ENCODE measurements at regions not wholly inside any gene's neighbourhood (a gene's known extent, or its start where the extent isn't known, plus 50 kb on each side); places are given as distances from the start of the nearest gene placed in this dataset.

- Histone ChIP-seq H3K18ac (ENCODE audit: low read length) (no peak overlapping the region), H4K8ac (ENCODE audit: low read depth, low read length) (no peak overlapping the region), H2BK5ac (ENCODE audit: low read length) (no peak overlapping the region), H3K9ac (ENCODE audit: low read depth, low read length, poor library complexity) (no peak overlapping the region), H3K14ac (ENCODE audit: low read length) (no peak overlapping the region), H2AFZ (ENCODE audit: low read length) (no peak overlapping the region), H2AK5ac (ENCODE audit: low read depth, low read length) (no peak overlapping the region), H3K4me1 (ENCODE audit: control insufficient read depth in 2 of 2, insufficient read depth in 1 of 2, low read depth in 1 of 2, low read length in 2 of 2) (peaks cover 0 to 7% of the 10 kb centered on the region in 2 donors), H4K91ac (ENCODE audit: low read depth, low read length, poor library complexity) (no peak overlapping the region), H3K9me3 (replicated peaks in 1 of 2; ENCODE audit: control insufficient read depth in 2 of 2, insufficient read depth in 1 of 2, low read depth in 1 of 2, low read length in 2 of 2) (no peaks in the 10 kb centered on the region), H2BK120ac (ENCODE audit: low read depth, low read length) (no peak overlapping the region), H2BK12ac (ENCODE audit: low read length) (no peak overlapping the region), H3K27ac (replicated peaks; ENCODE audit: low read length) (no peak overlapping the region), H3K23ac (ENCODE audit: low read depth, low read length, poor library complexity) (no peak overlapping the region), H3K4me2 (ENCODE audit: insufficient read depth, low read length, poor library complexity, severe bottlenecking) (no peak overlapping the region), H3K4ac (ENCODE audit: low read length) (no peak overlapping the region), H3K27me3 (ENCODE audit: control insufficient read depth in 3 of 3, insufficient read depth in 3 of 3, low read depth in 1 of 3, low read length in 3 of 3) (peaks cover 0 to 4% (median 0%) of the 10 kb centered on the region in 3 experiments), H3K4me3 (ENCODE audit: low read length in 2 of 2) (no peak overlapping the region), H2BK15ac (ENCODE audit: low read length) (no peak overlapping the region), H3K36me3 (replicated peaks in 1 of 2; ENCODE audit: control insufficient read depth in 2 of 2, insufficient read depth in 2 of 2, low read length in 2 of 2) (no peaks in the 10 kb centered on the region), H3K79me1 (ENCODE audit: low read depth, low read length) (no peaks in the 10 kb centered on the region)
- no CpG with 5 or more reads among the region's 5 CpGs for WGBS, 2 donors (ENCODE audit: extremely low coverage in 2 of 2, insufficient read length in 2 of 2, insufficient replicate concordance in 1 of 2)
- DNase-seq (ENCODE audit: low spot score), result no peak
Observed at GRCh38 chr14:97640031-97640430, 842.8 kb downstream of the VRK1 start.

DNA sequence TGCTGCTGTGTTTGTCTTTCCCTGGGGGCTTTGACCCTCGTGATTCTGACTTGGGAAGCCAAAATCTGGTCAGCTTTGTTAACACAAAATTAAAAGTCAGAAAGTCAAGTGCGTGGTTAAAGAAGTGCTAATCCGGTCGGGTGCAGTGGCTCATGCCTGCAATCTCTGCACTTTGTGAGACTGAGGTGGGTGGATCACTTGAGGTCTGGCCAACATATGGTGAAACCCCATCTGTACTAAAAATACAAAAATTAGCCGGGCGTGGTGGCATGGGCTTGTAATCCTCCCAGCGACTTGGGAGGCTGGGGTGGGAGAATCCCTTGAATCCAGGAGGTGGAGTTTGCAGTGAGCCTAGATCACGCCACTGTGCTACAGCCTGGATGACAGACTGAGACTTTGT lies 844.6 kb downstream of the VRK1 start:
- Histone ChIP-seq H2BK5ac (ENCODE audit: low read length) (no peak overlapping the region), H4K91ac (ENCODE audit: low read depth, low read length, poor library complexity) (no peak overlapping the region), H3K4ac (ENCODE audit: low read length) (no peak overlapping the region), H2AFZ (ENCODE audit: low read length) (no peak overlapping the region), H3K27me3 (ENCODE audit: control insufficient read depth in 3 of 3, insufficient read depth in 3 of 3, low read depth in 1 of 3, low read length in 3 of 3) (no peaks in the 10 kb centered on the region), H2AK5ac (ENCODE audit: low read depth, low read length) (no peak overlapping the region), H3K9ac (ENCODE audit: low read depth, low read length, poor library complexity) (no peak overlapping the region), H3K4me1 (ENCODE audit: control insufficient read depth in 2 of 2, insufficient read depth in 1 of 2, low read depth in 1 of 2, low read length in 2 of 2) (peaks cover 0 to 8% of the 10 kb centered on the region in 2 donors), H3K9me3 (replicated peaks in 1 of 2; ENCODE audit: control insufficient read depth in 2 of 2, insufficient read depth in 1 of 2, low read depth in 1 of 2, low read length in 2 of 2) (no peaks in the 10 kb centered on the region), H3K4me2 (ENCODE audit: insufficient read depth, low read length, poor library complexity, severe bottlenecking) (no peak overlapping the region), H3K27ac (replicated peaks; ENCODE audit: low read length) (no peak overlapping the region), H2BK15ac (ENCODE audit: low read length) (no peak overlapping the region), H3K18ac (ENCODE audit: low read length) (no peak overlapping the region), H3K4me3 (ENCODE audit: low read length in 2 of 2) (no peak overlapping the region), H3K79me1 (ENCODE audit: low read depth, low read length) (no peaks in the 10 kb centered on the region), H4K8ac (ENCODE audit: low read depth, low read length) (no peak overlapping the region), H2BK12ac (ENCODE audit: low read length) (no peak overlapping the region), H3K36me3 (replicated peaks in 1 of 2; ENCODE audit: control insufficient read depth in 2 of 2, insufficient read depth in 2 of 2, low read length in 2 of 2) (no peaks in the 10 kb centered on the region), H2BK120ac (ENCODE audit: low read depth, low read length) (no peak overlapping the region), H3K23ac (ENCODE audit: low read depth, low read length, poor library complexity) (no peak overlapping the region), H3K14ac (ENCODE audit: low read length) (no peak overlapping the region)
- DNase-seq (ENCODE audit: low spot score), result no peak
- no CpG with 5 or more reads among the region's 8 CpGs for WGBS, 2 donors (ENCODE audit: extremely low coverage in 2 of 2, insufficient read length in 2 of 2, insufficient replicate concordance in 1 of 2)

- Histone ChIP-seq H3K4me2 (ENCODE audit: insufficient read depth, low read length, poor library complexity, severe bottlenecking) (no peak overlapping the region), H3K27ac (replicated peaks; ENCODE audit: low read length) (no peak overlapping the region), H2BK12ac (ENCODE audit: low read length) (no peak overlapping the region), H2BK120ac (ENCODE audit: low read depth, low read length) (no peak overlapping the region), H3K4ac (ENCODE audit: low read length) (no peak overlapping the region), H2AFZ (ENCODE audit: low read length) (no peak overlapping the region), H3K9ac (ENCODE audit: low read depth, low read length, poor library complexity) (no peak overlapping the region), H3K4me3 (ENCODE audit: low read length in 2 of 2) (no peak overlapping the region), H3K4me1 (ENCODE audit: control insufficient read depth in 2 of 2, insufficient read depth in 1 of 2, low read depth in 1 of 2, low read length in 2 of 2) (peaks cover 0 to 6% of the 10 kb centered on the region in 2 donors), H3K14ac (ENCODE audit: low read length) (no peak overlapping the region), H4K8ac (ENCODE audit: low read depth, low read length) (no peak overlapping the region), H3K23ac (ENCODE audit: low read depth, low read length, poor library complexity) (no peak overlapping the region), H3K27me3 (ENCODE audit: control insufficient read depth in 3 of 3, insufficient read depth in 3 of 3, low read depth in 1 of 3, low read length in 3 of 3) (no peaks in the 10 kb centered on the region), H3K18ac (ENCODE audit: low read length) (no peak overlapping the region), H3K79me1 (ENCODE audit: low read depth, low read length) (no peaks in the 10 kb centered on the region), H2BK5ac (ENCODE audit: low read length) (no peak overlapping the region), H3K9me3 (replicated peaks in 1 of 2; ENCODE audit: control insufficient read depth in 2 of 2, insufficient read depth in 1 of 2, low read depth in 1 of 2, low read length in 2 of 2) (no peaks in the 10 kb centered on the region), H2AK5ac (ENCODE audit: low read depth, low read length) (no peak overlapping the region), H2BK15ac (ENCODE audit: low read length) (no peak overlapping the region), H4K91ac (ENCODE audit: low read depth, low read length, poor library complexity) (no peak overlapping the region), H3K36me3 (replicated peaks in 1 of 2; ENCODE audit: control insufficient read depth in 2 of 2, insufficient read depth in 2 of 2, low read length in 2 of 2) (no peaks in the 10 kb centered on the region)
- no peak for DNase-seq (ENCODE audit: low spot score)
- WGBS, 2 donors (ENCODE audit: extremely low coverage in 2 of 2, insufficient read length in 2 of 2, insufficient replicate concordance in 1 of 2), result no CpG with 5 or more reads among the region's 3 CpGs
Observed at GRCh38 chr14:97642631-97643030, 845.4 kb downstream of the VRK1 start.

GRCh38 chr14:97644365-97644764 lies 847.2 kb downstream of the VRK1 start:
- H2AFZ ChIP-seq (ENCODE audit: low read length), result no peak overlapping the region
- peaks cover 0 to 4% of the 10 kb centered on the region in 2 donors for H3K4me1 ChIP-seq (ENCODE audit: control insufficient read depth in 2 of 2, insufficient read depth in 1 of 2, low read depth in 1 of 2, low read length in 2 of 2)
- H3K27ac ChIP-seq (replicated peaks; ENCODE audit: low read length), result no peak overlapping the region
- H3K4me2 ChIP-seq (ENCODE audit: insufficient read depth, low read length, poor library complexity, severe bottlenecking), result no peak overlapping the region
- H3K79me1 ChIP-seq (ENCODE audit: low read depth, low read length), result no peaks in the 10 kb centered on the region
- H3K4me3 ChIP-seq (ENCODE audit: low read length in 2 of 2), result no peak overlapping the region
- H2AK5ac ChIP-seq (ENCODE audit: low read depth, low read length), result no peak overlapping the region
- H2BK12ac ChIP-seq (ENCODE audit: low read length), result no peak overlapping the region
- no peak overlapping the region for H3K4ac ChIP-seq (ENCODE audit: low read length)
- no peaks in the 10 kb centered on the region for H3K36me3 ChIP-seq (replicated peaks in 1 of 2; ENCODE audit: control insufficient read depth in 2 of 2, insufficient read depth in 2 of 2, low read length in 2 of 2)
- no peaks in the 10 kb centered on the region for H3K27me3 ChIP-seq (ENCODE audit: control insufficient read depth in 3 of 3, insufficient read depth in 3 of 3, low read depth in 1 of 3, low read length in 3 of 3)
- no peak overlapping the region for H2BK5ac ChIP-seq (ENCODE audit: low read length)
- DNase-seq (ENCODE audit: low spot score), result no peak
- H3K18ac ChIP-seq (ENCODE audit: low read length), result no peak overlapping the region
- no peak overlapping the region for H4K91ac ChIP-seq (ENCODE audit: low read depth, low read length, poor library complexity)
- H2BK120ac ChIP-seq (ENCODE audit: low read depth, low read length), result no peak overlapping the region
- WGBS, 2 donors (ENCODE audit: extremely low coverage in 2 of 2, insufficient read length in 2 of 2, insufficient replicate concordance in 1 of 2), result no CpG with 5 or more reads among the region's 1 CpG
- no peak overlapping the region for H4K8ac ChIP-seq (ENCODE audit: low read depth, low read length)
- no peaks in the 10 kb centered on the region for H3K9me3 ChIP-seq (replicated peaks in 1 of 2; ENCODE audit: control insufficient read depth in 2 of 2, insufficient read depth in 1 of 2, low read depth in 1 of 2, low read length in 2 of 2)
- no peak overlapping the region for H3K23ac ChIP-seq (ENCODE audit: low read depth, low read length, poor library complexity)
- H3K14ac ChIP-seq (ENCODE audit: low read length), result no peak overlapping the region
- no peak overlapping the region for H2BK15ac ChIP-seq (ENCODE audit: low read length)
- no peak overlapping the region for H3K9ac ChIP-seq (ENCODE audit: low read depth, low read length, poor library complexity)
